Stimulated activated CD8-positive, alpha-beta memory T cell treated with anti-CD3 and anti-CD28 coated beads, Interleukin-12 subunit alpha, Interleukin-12 subunit beta, amount 100 ng/mL, for 4 hours (primary cell): ENCODE measurements at regions not wholly inside any gene's neighbourhood (a gene's known extent, or its start where the extent isn't known, plus 50 kb on each side); places are given as distances from the start of the nearest gene placed in this dataset.
"Not testable (repeated sequence)": the region's sequence is repeated elsewhere in the genome, so short reads cannot be mapped to it uniquely, and the experiment has no call there.

Source experiments
- DNase-seq: peaks from one replicate; pipeline ENCODE4 v3.0.0-alpha.2; 2020; ENCODE audit warnings: low read depth

GRCh38 chr5:156208271-156208670 is 118.7 kb upstream of the SGCD start:
- DNase-seq, result no peak

GRCh38 chr5:156218367-156219158 is 108.4 kb upstream of the SGCD start:
- DNase-seq, result no peak

GRCh38 chr5:156219483-156220005 is 107.4 kb upstream of the SGCD start:
- no peak for DNase-seq

- no peak for DNase-seq
Measured at GRCh38 chr5:156221816-156222215, 105.1 kb upstream of the SGCD start.

- no peak for DNase-seq
Measured at GRCh38 chr5:156223547-156223946, 103.4 kb upstream of the SGCD start.

- not testable (repeated sequence) for DNase-seq
Measured at GRCh38 chr5:156226485-156226884, 100.5 kb upstream of the SGCD start.

GRCh38 chr5:156230887-156231286 is 96.1 kb upstream of the SGCD start:
- no peak for DNase-seq

- no peak for DNase-seq
Measured at GRCh38 chr5:156232251-156232869, 94.6 kb upstream of the SGCD start.

GRCh38 chr5:156237361-156237760 is 89.6 kb upstream of the SGCD start:
- no peak for DNase-seq

- no peak for DNase-seq
Measured at GRCh38 chr5:156239800-156240199, 87.2 kb upstream of the SGCD start.

GRCh38 chr5:156240414-156240813 is 86.5 kb upstream of the SGCD start:
- DNase-seq, result no peak

GRCh38 chr5:156241266-156241665 is 85.7 kb upstream of the SGCD start:
- no peak for DNase-seq

- no peak for DNase-seq
Measured at GRCh38 chr5:156245895-156246294, 81.1 kb upstream of the SGCD start.

GRCh38 chr5:156251076-156251475 is 75.9 kb upstream of the SGCD start:
- no peak for DNase-seq

- no peak for DNase-seq
Measured at GRCh38 chr5:156253130-156253529, 73.8 kb upstream of the SGCD start.

- no peak for DNase-seq
Measured at GRCh38 chr5:156254196-156254595, 72.8 kb upstream of the SGCD start.

GRCh38 chr5:156256642-156257041 is 70.3 kb upstream of the SGCD start:
- DNase-seq, result no peak

- no peak for DNase-seq
Measured at GRCh38 chr5:156258934-156259333, 68.0 kb upstream of the SGCD start.

GRCh38 chr5:156259618-156260017 is 67.3 kb upstream of the SGCD start:
- DNase-seq, result no peak

- no peak for DNase-seq
Measured at GRCh38 chr5:156261275-156261939, 65.6 kb upstream of the SGCD start.

- DNase-seq, result no peak
Measured at GRCh38 chr5:156271569-156271968, 55.4 kb upstream of the SGCD start.

- no peak for DNase-seq
Measured at GRCh38 chr5:156272139-156272538, 54.8 kb upstream of the SGCD start.

GRCh38 chr5:156273325-156273724 is 53.6 kb upstream of the SGCD start:
- no peak for DNase-seq
